ENCODE measurements at regions not wholly inside any gene's neighbourhood (a gene's known extent, or its start where the extent isn't known, plus 50 kb on each side); places are given as distances from the start of the nearest gene placed in this dataset.

DNA sequence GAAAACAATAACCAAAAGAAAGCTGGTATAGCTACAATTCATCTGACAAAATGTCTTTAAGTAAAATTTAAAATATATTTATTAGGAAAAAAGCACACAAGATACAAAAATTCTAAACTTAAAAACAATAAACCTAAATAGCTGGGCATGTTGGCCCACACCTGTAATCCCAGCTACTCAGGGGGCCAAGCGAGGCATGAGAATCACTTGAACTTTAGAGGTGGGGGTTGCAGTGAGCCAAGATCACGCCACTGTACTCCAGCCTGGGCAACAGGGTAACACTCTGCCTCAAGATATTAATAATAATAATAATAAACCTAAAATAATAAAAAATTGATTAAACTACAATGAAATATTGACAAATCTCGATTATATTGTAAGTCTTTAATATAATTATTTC is 77.8 kb upstream of the PDK4 start:
- no peak for TF ChIP-seq EP300 (IDR thresholded peaks at IDR 0.05)
- TF ChIP-seq, protein P1, sequence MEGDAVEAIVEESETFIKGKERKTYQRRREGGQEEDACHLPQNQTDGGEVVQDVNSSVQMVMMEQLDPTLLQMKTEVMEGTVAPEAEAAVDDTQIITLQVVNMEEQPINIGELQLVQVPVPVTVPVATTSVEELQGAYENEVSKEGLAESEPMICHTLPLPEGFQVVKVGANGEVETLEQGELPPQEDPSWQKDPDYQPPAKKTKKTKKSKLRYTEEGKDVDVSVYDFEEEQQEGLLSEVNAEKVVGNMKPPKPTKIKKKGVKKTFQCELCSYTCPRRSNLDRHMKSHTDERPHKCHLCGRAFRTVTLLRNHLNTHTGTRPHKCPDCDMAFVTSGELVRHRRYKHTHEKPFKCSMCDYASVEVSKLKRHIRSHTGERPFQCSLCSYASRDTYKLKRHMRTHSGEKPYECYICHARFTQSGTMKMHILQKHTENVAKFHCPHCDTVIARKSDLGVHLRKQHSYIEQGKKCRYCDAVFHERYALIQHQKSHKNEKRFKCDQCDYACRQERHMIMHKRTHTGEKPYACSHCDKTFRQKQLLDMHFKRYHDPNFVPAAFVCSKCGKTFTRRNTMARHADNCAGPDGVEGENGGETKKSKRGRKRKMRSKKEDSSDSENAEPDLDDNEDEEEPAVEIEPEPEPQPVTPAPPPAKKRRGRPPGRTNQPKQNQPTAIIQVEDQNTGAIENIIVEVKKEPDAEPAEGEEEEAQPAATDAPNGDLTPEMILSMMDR (IDR thresholded peaks at IDR 0.05): no peak

Data from stomach (tissue), 4 donors.